Uterus (tissue), 2 donors: ENCODE measurements at regions not wholly inside any gene's neighbourhood (a gene's known extent, or its start where the extent isn't known, plus 50 kb on each side); places are given as distances from the start of the nearest gene placed in this dataset.

Experiments
- POLR2A ChIP-seq, 2 donors: fragments of 450-650 bp; IDR thresholded peaks; one replicate each; pipeline ENCODE4 v1.6.1; 2016; ENCODE audit warnings: antibody characterized with exemption in 2 of 2, mild to moderate bottlenecking in 1 of 2, moderate library complexity in 1 of 2
- TF ChIP-seq, protein P1 (sequence below), 4 experiments: fragments of 200-600 bp in 2 of 4; fragments of 450-650 bp in 2 of 4; sonication (generic) in 2 of 4; IDR thresholded peaks; one replicate each; pipeline ENCODE4 v1.5.1; 2016 to 2019; ENCODE audit warnings: antibody characterized with exemption in 4 of 4, mild to moderate bottlenecking in 2 of 4, moderate library complexity in 1 of 4

DNA sequence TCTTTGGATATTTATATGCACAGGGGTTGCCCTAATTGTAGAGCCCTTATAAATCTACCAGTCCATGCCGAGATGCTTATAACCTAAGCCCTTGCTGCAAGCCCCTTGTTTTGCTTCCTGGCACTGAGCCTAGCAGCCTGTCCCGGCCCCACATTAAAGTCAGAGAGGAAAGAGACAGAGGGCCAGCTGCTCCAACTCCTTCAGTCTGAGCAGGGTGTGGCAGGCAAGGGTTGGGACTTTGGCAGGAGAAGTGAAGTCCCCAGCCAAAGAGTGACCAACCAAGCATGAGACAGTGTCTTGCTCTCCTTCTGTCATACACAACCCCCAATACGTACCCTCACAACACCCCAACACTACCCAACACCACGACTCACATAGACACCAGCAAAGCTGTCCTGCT lies 54.7 kb upstream of the FZD7 start:
- TF ChIP-seq, protein P1, sequence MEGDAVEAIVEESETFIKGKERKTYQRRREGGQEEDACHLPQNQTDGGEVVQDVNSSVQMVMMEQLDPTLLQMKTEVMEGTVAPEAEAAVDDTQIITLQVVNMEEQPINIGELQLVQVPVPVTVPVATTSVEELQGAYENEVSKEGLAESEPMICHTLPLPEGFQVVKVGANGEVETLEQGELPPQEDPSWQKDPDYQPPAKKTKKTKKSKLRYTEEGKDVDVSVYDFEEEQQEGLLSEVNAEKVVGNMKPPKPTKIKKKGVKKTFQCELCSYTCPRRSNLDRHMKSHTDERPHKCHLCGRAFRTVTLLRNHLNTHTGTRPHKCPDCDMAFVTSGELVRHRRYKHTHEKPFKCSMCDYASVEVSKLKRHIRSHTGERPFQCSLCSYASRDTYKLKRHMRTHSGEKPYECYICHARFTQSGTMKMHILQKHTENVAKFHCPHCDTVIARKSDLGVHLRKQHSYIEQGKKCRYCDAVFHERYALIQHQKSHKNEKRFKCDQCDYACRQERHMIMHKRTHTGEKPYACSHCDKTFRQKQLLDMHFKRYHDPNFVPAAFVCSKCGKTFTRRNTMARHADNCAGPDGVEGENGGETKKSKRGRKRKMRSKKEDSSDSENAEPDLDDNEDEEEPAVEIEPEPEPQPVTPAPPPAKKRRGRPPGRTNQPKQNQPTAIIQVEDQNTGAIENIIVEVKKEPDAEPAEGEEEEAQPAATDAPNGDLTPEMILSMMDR (IDR thresholded peaks at IDR 0.05), result no peak
- no peak for TF ChIP-seq POLR2A (IDR thresholded peaks at IDR 0.05)
